K562 (cell line): ENCODE measurements at regions not wholly inside any gene's neighbourhood (a gene's known extent, or its start where the extent isn't known, plus 50 kb on each side); places are given as distances from the start of the nearest gene placed in this dataset.

ENCODE experiments used
- ATAC-seq: fragments of 200-7000 bp; cut with Tn5 transposase; 3 replicates; pipeline ENCODE4 v1.9.1; 2020; ENCODE audit warnings: moderate library complexity
- BruUV-seq: library from RNA; stranded (reverse); fragments of 400-500 nt; replicated peaks from 2 replicates; lab custom pipeline; 2021; lab: Mats Ljungman, UMichigan
- CTCF ChIA-PET: fragments of 300-600 bp; formaldehyde crosslinking; extraction: SDS; loops from one replicate; lab custom pipeline; 2021; ENCODE audit warnings: low intra/inter-chr PET ratio; lab: Yijun Ruan, JAX
- POLR2A ChIA-PET: fragments of 300-600, 350-650 bp; sonication (Branson Sonifier 250); formaldehyde crosslinking; extraction: SDS; loops from one replicate; lab custom pipeline; 2021; ENCODE audit warnings: antibody characterized with exemption, inconsistent platforms; lab: Yijun Ruan, JAX
- DNase-seq, 4 experiments: peaks; one replicate each; pipeline versions ENCODE4 v3.0.0 to v3.0.0-alpha.2; 2011 to 2018; ENCODE audit warnings: low spot score in 3 of 4, mixed read lengths in 3 of 4; ENCODE audit errors: extremely low read depth in 1 of 4
- FAIRE-seq: peaks from 2 replicates; lab custom pipeline; 2011; peaks lifted over from hg19 to GRCh38; lab: Jason Lieb, UNC
- H2AFZ ChIP-seq: 2 replicates; pipeline ENCODE4 v1.6.0; 2011; ENCODE audit warnings: low read depth, low read length, control low read depth, inconsistent platforms
- H3K27ac ChIP-seq: fragments of 200-600 bp; 3 replicates; pipeline ENCODE4 v1.8.0; 2011; ENCODE audit warnings: low read depth, mild to moderate bottlenecking, control low read depth, inconsistent platforms, low read length, moderate library complexity, mixed read lengths; ENCODE audit errors: extremely low read depth
- H3K27me3 ChIP-seq, 2 experiments: fragments of 300-600 bp in 1 of 2; 2 replicates in 1 of 2; 3 replicates in 1 of 2; pipeline versions ENCODE4 v1.6.0 to v1.8.0; 2011; ENCODE audit warnings: inconsistent platforms in 2 of 2, low read length in 2 of 2, mild to moderate bottlenecking in 1 of 2, mixed read lengths in 1 of 2, moderate library complexity in 1 of 2; ENCODE audit not compliant: control insufficient read depth in 2 of 2, insufficient read depth in 2 of 2
- H3K36me3 ChIP-seq: fragments of 300-600 bp; 3 replicates; pipeline ENCODE4 v1.8.0; 2011; ENCODE audit warnings: mild to moderate bottlenecking, low read length, inconsistent platforms; ENCODE audit not compliant: control insufficient read depth, insufficient read depth
- H3K4me1 ChIP-seq, 2 experiments: fragments of 200-600 bp in 1 of 2; replicated peaks in 1 of 2; 2 replicates in 1 of 2; 3 replicates in 1 of 2; pipeline versions ENCODE4 v1.5.1 to v1.8.0; 2011; ENCODE audit warnings: inconsistent platforms in 2 of 2, low read length in 2 of 2, mild to moderate bottlenecking in 1 of 2, mixed read lengths in 1 of 2, moderate library complexity in 1 of 2; ENCODE audit not compliant: control insufficient read depth in 2 of 2, insufficient read depth in 2 of 2
- H3K4me2 ChIP-seq: 2 replicates; pipeline ENCODE4 v1.6.1; 2011; ENCODE audit warnings: low read length, control low read depth, inconsistent platforms, mixed read lengths; ENCODE audit not compliant: insufficient read depth
- H3K4me3 ChIP-seq: fragments of 200-600 bp; sonication (generic), shearing (Covaris generic); 2 replicates; pipeline ENCODE4 v1.5.1; 2016; ENCODE audit warnings: control low read depth, inconsistent platforms
- H3K79me2 ChIP-seq: fragments of 200-600 bp; 3 replicates; pipeline ENCODE4 v1.8.0; 2011; ENCODE audit warnings: low read length, inconsistent platforms; ENCODE audit not compliant: control insufficient read depth, insufficient read depth
- H3K9ac ChIP-seq, 2 experiments: 2 replicates each; pipeline versions ENCODE4 v1.6.0 to v1.6.1; 2011; ENCODE audit warnings: low read depth in 2 of 2, low read length in 2 of 2, control low read depth in 1 of 2, inconsistent platforms in 1 of 2, mild to moderate bottlenecking in 1 of 2, mixed read lengths in 1 of 2; ENCODE audit not compliant: insufficient read depth in 1 of 2
- H3K9me1 ChIP-seq: one replicate; pipeline ENCODE4 v1.6.0; 2011; ENCODE audit warnings: inconsistent platforms, mild to moderate bottlenecking, low read length, moderate library complexity; ENCODE audit not compliant: control insufficient read depth, insufficient read depth
- H3K9me3 ChIP-seq: replicated peaks from 2 replicates; pipeline ENCODE4 v1.5.1; 2011; ENCODE audit warnings: low read depth, low read length, inconsistent platforms; ENCODE audit not compliant: control insufficient read depth, insufficient read depth
- H4K20me1 ChIP-seq: replicated peaks from 2 replicates; pipeline ENCODE4 v1.6.1; 2011; ENCODE audit warnings: low read length, inconsistent platforms, mixed read lengths; ENCODE audit not compliant: control insufficient read depth, insufficient read depth
- KAT2B ChIP-seq: IDR thresholded peaks from one replicate; pipeline ENCODE4 v1.6.1; 2012; ENCODE audit warnings: low read depth, mild to moderate bottlenecking, control low read depth, inconsistent platforms, low read length, moderate library complexity
- L3MBTL2 ChIP-seq: fragments of 450-650 bp; IDR thresholded peaks from 2 replicates; pipeline ENCODE4 v1.6.1; 2016; ENCODE audit warnings: mild to moderate bottlenecking, moderate library complexity
- MBD1 ChIP-seq: fragments of 250-450 bp; sonication (Bioruptor Pico); IDR thresholded peaks from 2 replicates; pipeline ENCODE4 v1.8.0; 2022; ENCODE audit warnings: inconsistent platforms
- MXI1 ChIP-seq: IDR thresholded peaks from 2 replicates; pipeline ENCODE4 v1.6.1; 2011; ENCODE audit warnings: low read depth, mild to moderate bottlenecking, improper control_type of control experiment, low read length
- MYNN ChIP-seq, 2 experiments: sonication (generic); formaldehyde crosslinking in 1 of 2; IDR thresholded peaks; 2 replicates each; pipeline versions ENCODE4 v1.5.0 to v1.6.1; 2016 to 2020; ENCODE audit warnings: antibody characterized with exemption in 1 of 2, missing genetic modification reagents in 1 of 2
- NR4A1 ChIP-seq, 2 experiments: fragments of 250-450 bp in 1 of 2; fragments of 450-650 bp in 1 of 2; sonication (Bioruptor Pico) in 1 of 2; IDR thresholded peaks; 2 replicates each; pipeline versions ENCODE4 v1.4.0 to v1.6.1; 2016 to 2020; ENCODE audit warnings: mild to moderate bottlenecking in 2 of 2, missing compliant biosample characterization in 1 of 2, missing genetic modification characterization in 1 of 2, moderate library complexity in 1 of 2
- PHB ChIP-seq: fragments of 250-450 bp; sonication (Bioruptor Pico); IDR thresholded peaks from 2 replicates; pipeline ENCODE4 v1.5.0; 2021
- RAD21 ChIP-seq, 2 experiments: fragments of 250-450 bp in 1 of 2; fragments of 450-650 bp in 1 of 2; sonication (Bioruptor Pico) in 1 of 2; formaldehyde crosslinking in 1 of 2; IDR thresholded peaks in 1 of 2; conservative IDR thresholded peaks in 1 of 2; 2 replicates each; pipeline versions ENCODE4 v1.4.0 to v1.8.0; 2020 to 2022; ENCODE audit warnings: mild to moderate bottlenecking in 2 of 2, moderate library complexity in 1 of 2
- RFX1 ChIP-seq: fragments of 450-650 bp; IDR thresholded peaks from 2 replicates; pipeline ENCODE4 v1.6.1; 2016; ENCODE audit warnings: mild to moderate bottlenecking, moderate library complexity
- RFX7 ChIP-seq: fragments of 250-450 bp; sonication (Bioruptor Pico); IDR thresholded peaks from 2 replicates; pipeline ENCODE4 v1.5.1; 2021; ENCODE audit warnings: mild to moderate bottlenecking
- SREBF2 ChIP-seq: sonication (generic); formaldehyde crosslinking; IDR thresholded peaks from 2 replicates; pipeline ENCODE4 v1.4.0; 2020; ENCODE audit warnings: mild to moderate bottlenecking, missing genetic modification reagents
- TFAP4 ChIP-seq: sonication (generic); formaldehyde crosslinking; IDR thresholded peaks from 2 replicates; pipeline ENCODE4 v1.8.0; 2022; ENCODE audit warnings: missing genetic modification reagents, mild to moderate bottlenecking, moderate library complexity, borderline replicate concordance
- USF1 ChIP-seq: sonication (generic); formaldehyde crosslinking; IDR thresholded peaks from 2 replicates; pipeline ENCODE4 v1.9.0; 2022; ENCODE audit warnings: mild to moderate bottlenecking, missing genetic modification reagents
- ZFPM2 ChIP-seq: fragments of 250-450 bp; sonication (Bioruptor Pico); IDR thresholded peaks from 2 replicates; pipeline ENCODE4 v1.5.1; 2022; ENCODE audit warnings: mild to moderate bottlenecking
- ZNF217 ChIP-seq: sonication (generic); formaldehyde crosslinking; IDR thresholded peaks from 2 replicates; pipeline ENCODE4 v1.8.0; 2022; ENCODE audit warnings: mild to moderate bottlenecking, missing genetic modification reagents
- ZNF384 ChIP-seq: IDR thresholded peaks from 2 replicates; pipeline ENCODE4 v1.6.1; 2012; ENCODE audit warnings: low read depth, low read length, improper control_type of control experiment
- ZNF518B ChIP-seq: fragments of 250-450 bp; sonication (Bioruptor Pico); IDR thresholded peaks from 2 replicates; pipeline ENCODE4 v1.5.0; 2021; ENCODE audit warnings: mild to moderate bottlenecking, moderate library complexity
- WGBS: fragments of 100-300 bp; shearing (Covaris generic); methylation state at CpG from one replicate; pipeline ENCODE4 v1.1.6; 2016; ENCODE audit warnings: low coverage, mixed read lengths; ENCODE audit not compliant: insufficient coverage; ENCODE audit errors: missing lambda C conversion rate; 5-methylcytosine and 5-hydroxymethylcytosine counted together
- in situ Hi-C: fragments of 300-500 bp; cut with MboI; formaldehyde crosslinking; loops from 4 replicates; pipeline ENCODE4 v1.15.0; 2018; ENCODE audit warnings: inconsistent platforms, mixed read lengths
- intact Hi-C: fragments of 100-400 bp; cut with micrococcal nuclease; formaldehyde crosslinking; loops from 2 replicates; pipeline ENCODE4 v1.14.2; 2022

GRCh38 chr14:40317690-40318089 is 885.5 kb upstream of the FBXO33 start:
- Histone ChIP-seq H3K4me1 (no peaks in the 10 kb centered on the region), H3K79me2 (no peaks in the 10 kb centered on the region), H3K4me2 (no peak overlapping the region), H3K27ac (no peak overlapping the region), H3K9me3 (no peaks in the 10 kb centered on the region), H3K36me3 (no peaks in the 10 kb centered on the region), H3K9me1 (no peaks in the 10 kb centered on the region), H3K4me3 (no peak overlapping the region), H3K27me3 (no peaks in the 10 kb centered on the region), H4K20me1 (no peaks in the 10 kb centered on the region), H3K9ac (no peak overlapping the region), H2AFZ (no peak overlapping the region)
- no TSS peak for BruUV-seq
- no peak for TF ChIP-seq PHB (CRISPR knock-in tag)
- no peak for TF ChIP-seq MBD1 (CRISPR knock-in tag)
- no peak for TF ChIP-seq ZNF217 (CRISPR knock-in tag)
- no peak for TF ChIP-seq ZNF384
- no peak for TF ChIP-seq RFX7 (CRISPR knock-in tag)
- TF ChIP-seq ZNF518B (CRISPR knock-in tag), result no peak
- TF ChIP-seq MYNN (IDR thresholded peaks at IDR 0.05), result no peak
- no peak for TF ChIP-seq MYNN (CRISPR knock-in tag; IDR thresholded peaks at IDR 0.05)
- TF ChIP-seq SREBF2, result no peak
- no peak for TF ChIP-seq RAD21 (CRISPR knock-in tag; conservative IDR thresholded peaks at IDR 0.05 in 1 of 2, IDR thresholded peaks at IDR 0.05 in 1 of 2)
- no peak for TF ChIP-seq USF1 (CRISPR knock-in tag)
- no peak for TF ChIP-seq TFAP4 (CRISPR knock-in tag)
- no peak for TF ChIP-seq NR4A1 (CRISPR knock-in tag; IDR thresholded peaks at IDR 0.05)
- TF ChIP-seq NR4A1 (tag; IDR thresholded peaks at IDR 0.05), result no peak
- TF ChIP-seq KAT2B, result no peak
- no peak for TF ChIP-seq ZFPM2 (CRISPR knock-in tag)
- TF ChIP-seq MXI1, result no peak
- TF ChIP-seq RFX1, result no peak
- TF ChIP-seq L3MBTL2, result no peak
- 0% methylated on average over 1 of the region's 1 CpG for WGBS
- ChIA-PET POLR2A (no interaction called here), CTCF (no interaction called here)
- no peak for ATAC-seq
- FAIRE-seq, result no peak
- in situ Hi-C loops, result no loop called here
- no peak for DNase-seq
- intact Hi-C loops, result no loop called here
